HepG2 (cell line): ENCODE measurements at regions not wholly inside any gene's neighbourhood (a gene's known extent, or its start where the extent isn't known, plus 50 kb on each side); places are given as distances from the start of the nearest gene placed in this dataset.

Experiments
- ATAC-seq: fragments of 200-7000 bp; cut with Tn5 transposase; 3 replicates; pipeline ENCODE4 v1.9.1; 2020; ENCODE audit warnings: mild to moderate bottlenecking, moderate library complexity
- BruUV-seq: library from RNA; stranded (reverse); fragments of 400-500 nt; replicated peaks from 2 replicates; lab custom pipeline; 2021; lab: Mats Ljungman, UMichigan
- CTCF ChIA-PET: fragments of 300-600 bp; formaldehyde crosslinking; extraction: SDS; loops from one replicate; lab custom pipeline; 2021; ENCODE audit warnings: low total read pairs, inconsistent platforms, low intra/inter-chr PET ratio; lab: Yijun Ruan, JAX
- POLR2A ChIA-PET: fragments of 350-600 bp; sonication (Branson Sonifier 250); formaldehyde crosslinking; loops from one replicate; lab custom pipeline; 2020; ENCODE audit warnings: antibody characterized with exemption, inconsistent platforms; lab: Yijun Ruan, JAX
- DNase-seq: peaks from one replicate; pipeline ENCODE4 v3.0.0-alpha.2; 2015; ENCODE audit warnings: low spot score
- FAIRE-seq: peaks from 3 replicates; lab custom pipeline; 2011; peaks lifted over from hg19 to GRCh38; lab: Jason Lieb, UNC
- H2AFZ ChIP-seq: one replicate; pipeline ENCODE4 v1.6.1; 2011; ENCODE audit warnings: low read length, inconsistent platforms
- H3K27ac ChIP-seq: fragments of 300-600 bp; 3 replicates; pipeline ENCODE4 v1.8.0; 2011; ENCODE audit warnings: mixed run types, mild to moderate bottlenecking, mixed read lengths, low read length, inconsistent platforms; ENCODE audit not compliant: insufficient read depth; ENCODE audit errors: extremely low read length
- H3K27me3 ChIP-seq, 2 experiments: fragments of 200-600 bp in 1 of 2; 2 replicates in 1 of 2; 3 replicates in 1 of 2; pipeline versions ENCODE4 v1.6.0 to v1.8.0; 2011; ENCODE audit warnings: low read length in 2 of 2, mild to moderate bottlenecking in 2 of 2, moderate library complexity in 2 of 2, inconsistent platforms in 1 of 2; ENCODE audit not compliant: insufficient read depth in 2 of 2, control insufficient read depth in 1 of 2
- H3K36me3 ChIP-seq, 2 experiments: fragments of 200-600 bp in 1 of 2; replicated peaks in 1 of 2; 2 replicates in 1 of 2; 3 replicates in 1 of 2; pipeline versions ENCODE4 v1.5.1 to v1.8.0; 2011; ENCODE audit warnings: low read length in 2 of 2, inconsistent platforms in 1 of 2; ENCODE audit not compliant: insufficient read depth in 2 of 2, control insufficient read depth in 1 of 2
- H3K4me1 ChIP-seq: 2 replicates; pipeline ENCODE4 v1.5.1; 2012; ENCODE audit warnings: low read length, inconsistent platforms; ENCODE audit not compliant: insufficient read depth
- H3K4me2 ChIP-seq: 2 replicates; pipeline ENCODE4 v1.6.0; 2011; ENCODE audit warnings: low read depth, low read length, inconsistent platforms
- H3K4me3 ChIP-seq, 3 experiments: fragments of 200-600 bp in 1 of 3; sonication (generic), shearing (Covaris generic) in 1 of 3; replicated peaks in 1 of 3; 2 replicates each; pipeline ENCODE4 v1.5.1; 2011 to 2016; ENCODE audit warnings: low read length in 3 of 3, inconsistent platforms in 2 of 3, low read depth in 2 of 3, mild to moderate bottlenecking in 2 of 3, control low read depth in 1 of 3, mixed read lengths in 1 of 3; ENCODE audit not compliant: insufficient read depth in 1 of 3
- H3K79me2 ChIP-seq: one replicate; pipeline ENCODE4 v1.6.1; 2011; ENCODE audit warnings: low read length, inconsistent platforms; ENCODE audit not compliant: insufficient read depth
- H3K9ac ChIP-seq: 2 replicates; pipeline ENCODE4 v1.6.0; 2011; ENCODE audit warnings: mild to moderate bottlenecking, low read depth, low read length, inconsistent platforms; ENCODE audit not compliant: insufficient read depth
- H3K9me3 ChIP-seq: 2 replicates; pipeline ENCODE4 v1.5.1; 2012; ENCODE audit warnings: mild to moderate bottlenecking, low read length
- H4K20me1 ChIP-seq: 2 replicates; pipeline ENCODE4 v1.6.0; 2011; ENCODE audit warnings: inconsistent platforms, mild to moderate bottlenecking, low read length, moderate library complexity; ENCODE audit not compliant: insufficient read depth
- DNMT3B ChIP-seq: conservative IDR thresholded peaks from 2 replicates; pipeline ENCODE4 v1.6.1; 2016; ENCODE audit warnings: missing biosample characterization, control low read depth
- GRHL1 ChIP-seq: sonication (generic); formaldehyde crosslinking; conservative IDR thresholded peaks from 2 replicates; pipeline ENCODE4 v1.8.0; 2022; ENCODE audit warnings: missing genetic modification reagents
- KLF13 ChIP-seq: sonication (generic); formaldehyde crosslinking; IDR thresholded peaks from 2 replicates; pipeline ENCODE4 v1.4.0; 2020; ENCODE audit warnings: mild to moderate bottlenecking, missing genetic modification reagents
- SRY ChIP-seq: sonication (generic); formaldehyde crosslinking; IDR thresholded peaks from 2 replicates; pipeline ENCODE4 v1.8.0; 2022; ENCODE audit warnings: mild to moderate bottlenecking, missing genetic modification reagents
- ZNF407 ChIP-seq: sonication (generic); formaldehyde crosslinking; IDR thresholded peaks from one replicate; pipeline ENCODE4 v1.5.1; 2020; ENCODE audit warnings: mild to moderate bottlenecking, missing genetic modification reagents; ENCODE audit errors: not compliant biosample characterization
- ZNF430 ChIP-seq: sonication (generic); formaldehyde crosslinking; IDR thresholded peaks from 2 replicates; pipeline ENCODE4 v1.9.0; 2021; ENCODE audit warnings: mild to moderate bottlenecking, missing genetic modification reagents
- ZNF572 ChIP-seq: sonication (generic); formaldehyde crosslinking; IDR thresholded peaks from 2 replicates; pipeline ENCODE4 v1.5.1; 2020; ENCODE audit warnings: mild to moderate bottlenecking, missing genetic modification reagents
- WGBS: methylation state at CpG from one replicate; pipeline ENCODE4 v1.1.6; 2017; ENCODE audit warnings: low lambda C conversion rate; 5-methylcytosine and 5-hydroxymethylcytosine counted together
- in situ Hi-C: cut with HindIII; loops from 2 replicates; pipeline ENCODE4 v1.10.0; 2017; ENCODE audit warnings: low pct_unique_long_range_greater_than_20kb; ENCODE audit not compliant: extremely low pct_ligation_motif_present
- intact Hi-C: fragments of 100-400 bp; cut with micrococcal nuclease; formaldehyde crosslinking; loops from one replicate; pipeline ENCODE4 v1.10.0; 2022; ENCODE audit not compliant: unreplicated experiment

GRCh38 chr5:108675736-108676135 is 72.0 kb upstream of the FER start:
- Histone ChIP-seq H3K4me2 (no peak overlapping the region), H3K36me3 (no peaks in the 10 kb centered on the region), H3K9me3 (no peaks in the 10 kb centered on the region), H2AFZ (no peak overlapping the region), H3K4me1 (0 out of 2 replicates have a peak, but pooled peaks cover 6% of the 10 kb centered on the region), H3K79me2 (no peaks in the 10 kb centered on the region), H4K20me1 (no peaks in the 10 kb centered on the region), H3K27ac (no peak overlapping the region), H3K4me3 (no peak overlapping the region), H3K9ac (no peak overlapping the region), H3K27me3 (no peaks in the 10 kb centered on the region)
- no TSS peak for BruUV-seq
- ChIA-PET CTCF (no interaction called here), POLR2A (no interaction called here)
- WGBS: 61% methylated on average over 5 of the region's 5 CpGs
- intact Hi-C loops: no loop called here
- DNase-seq (no peak), FAIRE-seq (no peak), ATAC-seq (no peak)
- no peak for TF ChIP-seq GRHL1 (CRISPR knock-in tag)
- TF ChIP-seq SRY (CRISPR knock-in tag): no peak
- no peak for TF ChIP-seq ZNF572
- no peak for TF ChIP-seq ZNF430
- TF ChIP-seq ZNF407: no peak
- TF ChIP-seq KLF13: no peak
- no peak for TF ChIP-seq DNMT3B (CRISPR knock-in tag)
- in situ Hi-C loops: no loop called here
